AML-193 (cell line): ENCODE measurements at regions not wholly inside any gene's neighbourhood (a gene's known extent, or its start where the extent isn't known, plus 50 kb on each side); places are given as distances from the start of the nearest gene placed in this dataset.

Experiments
- DNase-seq, 2 experiments: peaks; one replicate each; lab custom pipeline; 2025; lab: John Stamatoyannopoulos, UW

DNA sequence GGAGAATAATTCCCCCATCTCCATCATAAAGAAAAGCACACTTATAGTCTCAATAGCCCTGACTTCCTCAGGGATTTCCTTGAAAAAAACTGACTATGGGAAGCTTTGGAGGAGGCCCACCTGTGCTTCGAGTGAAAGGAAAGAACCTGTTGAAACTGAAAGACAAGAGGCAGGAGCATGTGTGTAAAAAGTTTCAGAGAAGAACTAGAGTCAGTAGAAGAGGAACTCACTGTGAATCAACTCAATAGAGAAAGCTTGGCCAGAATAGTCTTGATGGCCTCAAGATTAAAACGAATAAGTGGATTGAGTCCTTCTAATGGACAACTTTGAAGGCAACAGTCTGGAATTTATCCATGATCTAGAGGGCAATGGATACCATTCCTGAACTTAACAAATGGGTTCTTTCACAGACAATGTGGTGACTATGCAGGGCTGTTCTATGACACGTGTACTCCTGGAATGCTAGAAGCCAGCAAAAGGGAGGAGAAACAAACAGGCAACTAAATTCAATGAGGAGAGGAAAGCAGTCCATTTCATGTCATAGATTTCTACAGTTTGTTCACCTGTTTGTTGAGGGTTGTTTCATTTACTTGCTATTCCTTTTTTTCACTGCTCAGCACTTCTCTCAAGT lies 442.3 kb downstream of the GRB14 start:
- DNase-seq, result no peak

DNA sequence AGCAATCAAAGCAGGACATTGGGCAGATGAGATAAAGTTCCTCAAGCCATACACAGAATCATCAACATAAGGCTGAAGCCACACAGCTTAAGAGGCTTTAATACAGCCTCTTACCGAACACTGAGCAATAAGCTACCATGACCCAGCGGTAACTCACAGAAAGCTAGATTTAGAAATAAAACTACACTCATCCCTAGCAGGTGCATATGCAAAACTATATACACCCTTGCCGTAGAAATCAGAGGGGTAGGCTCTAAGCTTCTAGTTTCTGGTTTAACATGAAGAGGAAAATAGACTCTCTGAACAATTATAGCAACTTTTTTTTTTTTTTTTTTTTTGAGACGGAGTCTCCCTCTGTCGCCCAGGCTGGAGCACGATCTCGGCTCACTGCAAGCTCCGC lies 428.8 kb upstream of the FIGN start:
- DNase-seq, result no peak

DNA sequence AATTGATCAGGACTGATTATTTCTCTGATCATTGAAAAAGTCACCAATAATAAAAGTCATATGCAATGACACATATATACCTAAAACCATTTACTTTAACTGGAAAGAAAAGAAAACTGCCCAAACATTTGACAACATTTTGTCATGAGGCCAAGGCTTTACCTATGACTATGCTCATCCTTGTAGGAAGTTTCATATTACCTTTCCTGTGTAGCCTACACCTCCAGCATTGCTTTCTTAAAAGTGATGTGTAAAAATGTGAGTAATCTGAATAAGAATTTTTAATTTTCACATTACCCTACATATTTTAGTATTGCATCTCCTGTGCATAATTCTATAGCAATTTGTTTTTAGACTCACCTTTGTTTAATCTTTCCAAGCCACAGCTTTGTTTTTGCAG lies 419.8 kb upstream of the FIGN start:
- DNase-seq, result no peak

DNA sequence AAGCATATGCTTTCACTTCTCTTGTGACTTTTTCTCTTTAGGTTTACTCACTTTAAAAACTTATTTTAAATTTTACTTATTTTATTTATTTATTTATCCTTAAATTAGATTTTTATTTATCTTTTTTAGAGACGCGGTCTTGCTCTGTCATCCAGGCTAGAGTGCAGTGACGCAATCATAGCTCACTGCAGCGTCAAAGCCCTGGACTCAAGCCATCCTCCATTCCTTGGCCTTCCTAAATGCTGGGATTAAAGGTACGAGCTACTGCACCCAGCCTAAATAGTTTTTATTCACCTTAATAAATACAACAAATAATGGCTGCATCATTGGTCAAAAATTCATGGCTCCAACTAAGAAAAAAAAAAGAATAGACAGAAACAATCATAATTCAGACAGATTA lies 415.7 kb upstream of the FIGN start:
- no peak for DNase-seq

DNA sequence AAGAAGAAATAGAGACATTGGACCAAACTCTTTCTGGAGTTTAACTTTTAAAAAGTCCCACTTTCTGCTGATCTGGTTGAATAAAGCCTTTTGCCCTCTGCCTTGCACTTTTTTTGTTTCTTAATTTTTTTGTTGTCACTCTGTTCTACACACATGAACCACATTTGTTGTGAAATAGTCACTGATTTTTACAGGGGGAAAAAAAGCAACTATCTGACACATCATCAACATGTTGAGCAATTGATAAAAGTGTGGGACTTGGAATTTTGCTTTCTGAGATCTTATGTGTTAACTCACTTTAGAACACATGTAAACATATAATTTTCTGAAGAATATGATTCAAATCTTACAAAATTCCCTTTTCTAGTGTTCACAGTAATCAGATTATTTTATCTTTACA lies 414.8 kb upstream of the FIGN start:
- no peak for DNase-seq

DNA sequence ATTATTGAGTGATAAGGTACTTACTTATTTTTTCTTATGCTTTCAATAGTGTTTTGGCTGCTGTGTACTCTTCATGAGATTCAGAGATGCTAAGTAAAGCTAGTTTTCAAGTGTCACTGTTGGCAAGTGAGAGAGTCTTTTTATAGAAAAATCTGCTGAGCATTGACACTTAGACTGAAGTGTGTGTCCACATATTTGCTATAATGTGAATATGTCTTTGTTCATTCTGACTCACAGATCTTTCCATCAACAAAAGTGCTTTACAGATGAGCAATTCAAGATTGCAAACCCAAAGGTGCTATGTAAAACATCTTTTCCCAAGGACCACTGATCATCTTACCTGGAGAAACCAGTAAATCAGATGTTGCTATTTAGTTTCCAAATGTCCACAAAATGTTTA lies 410.6 kb upstream of the FIGN start:
- DNase-seq, result no peak

DNA sequence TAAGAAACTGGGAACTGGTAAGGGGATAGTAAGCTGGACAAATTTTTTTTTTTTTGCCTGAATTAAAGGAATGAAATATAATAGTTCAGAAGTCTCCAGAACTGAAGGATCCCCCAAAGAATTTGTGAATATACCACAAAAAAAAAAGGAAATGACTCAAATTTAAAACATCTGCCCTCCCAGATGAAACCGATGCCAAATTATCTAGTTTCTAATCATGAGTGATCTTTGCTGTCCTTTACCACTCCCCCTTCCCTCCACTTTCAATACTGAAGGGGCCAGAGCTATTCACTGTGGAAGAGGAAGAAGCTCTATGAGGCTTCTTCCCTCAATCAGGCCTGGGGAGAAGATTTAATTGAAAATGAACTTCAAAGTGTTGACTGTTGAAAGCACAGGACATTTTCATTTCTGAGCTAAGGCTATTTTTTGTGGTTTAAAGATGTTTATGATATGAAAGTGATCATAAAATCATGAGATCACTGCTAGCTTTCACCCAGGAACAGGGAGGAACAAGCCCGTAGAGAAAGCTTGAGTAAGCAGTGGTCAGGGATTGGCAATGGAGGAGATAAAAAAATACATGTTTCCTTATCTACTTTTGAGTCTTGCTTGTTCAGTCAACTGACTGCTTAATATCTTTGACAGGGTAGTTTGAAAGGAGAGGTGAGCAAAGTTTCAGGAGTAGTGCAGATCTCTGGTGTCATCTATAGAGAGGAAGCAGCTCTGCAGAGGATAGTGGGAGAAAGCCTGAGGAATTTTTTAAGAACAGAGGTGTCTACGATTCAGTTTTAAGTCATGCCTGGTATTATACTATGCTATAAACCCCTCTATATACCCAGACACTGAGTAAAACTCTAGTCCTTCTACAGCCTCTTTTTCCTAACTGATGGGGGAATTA lies 409.5 kb upstream of the FIGN start:
- DNase-seq, result no peak

DNA sequence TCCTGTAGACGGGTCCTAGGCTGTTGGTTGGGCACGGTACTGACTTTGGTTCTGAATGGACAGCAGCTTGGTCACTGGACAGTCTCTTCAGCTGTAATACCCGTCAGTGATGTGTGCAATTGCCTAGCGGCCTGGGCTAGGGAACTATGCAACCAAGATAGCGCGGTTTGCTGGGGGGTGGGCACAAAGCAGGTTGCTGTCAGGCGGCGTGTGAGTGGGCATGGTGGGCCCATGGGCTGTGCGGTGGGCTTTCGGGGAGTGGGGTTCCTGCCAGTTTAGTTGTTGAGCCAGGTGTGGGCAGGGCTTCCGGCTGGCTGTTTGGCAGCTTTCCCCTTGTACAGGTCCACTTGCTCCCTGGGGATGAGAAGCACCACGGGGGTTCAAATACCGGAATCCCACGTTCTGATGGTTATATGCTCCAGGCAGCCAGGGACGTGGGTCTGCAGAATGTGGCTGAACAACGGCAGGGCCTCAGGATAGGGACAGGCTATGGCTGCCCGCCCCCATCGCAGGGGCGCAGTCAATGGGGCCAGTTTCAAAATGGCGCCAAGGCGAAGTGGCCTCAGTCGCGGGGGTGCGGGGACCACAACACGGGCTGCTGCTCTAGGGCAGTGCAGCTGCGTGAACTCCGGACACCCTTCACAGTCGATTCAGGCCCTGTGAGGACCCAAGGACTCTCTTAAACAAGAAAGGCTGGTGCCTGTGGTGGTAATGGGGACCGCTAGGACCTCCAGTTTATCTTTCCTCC lies 407.5 kb upstream of the FIGN start:
- no peak for DNase-seq

DNA sequence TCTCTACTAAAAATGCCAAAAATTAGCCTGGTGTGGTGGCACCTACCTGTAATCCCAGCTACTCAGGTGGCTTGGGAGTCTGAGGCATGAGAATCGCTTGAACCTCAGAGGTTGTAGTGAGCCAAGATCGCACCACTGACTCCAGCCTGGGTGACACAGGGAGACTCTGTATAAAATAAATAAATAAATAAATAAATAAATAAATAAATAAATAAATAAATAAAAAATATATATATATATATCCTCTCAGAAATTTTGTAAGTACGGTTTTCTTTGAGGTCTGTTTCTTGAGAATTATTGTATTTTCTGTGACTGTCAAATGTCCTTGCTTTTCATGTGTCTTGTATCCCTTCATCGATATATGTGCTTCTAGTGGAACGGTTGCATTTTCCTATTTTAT lies 406.9 kb upstream of the FIGN start:
- no peak for DNase-seq

DNA sequence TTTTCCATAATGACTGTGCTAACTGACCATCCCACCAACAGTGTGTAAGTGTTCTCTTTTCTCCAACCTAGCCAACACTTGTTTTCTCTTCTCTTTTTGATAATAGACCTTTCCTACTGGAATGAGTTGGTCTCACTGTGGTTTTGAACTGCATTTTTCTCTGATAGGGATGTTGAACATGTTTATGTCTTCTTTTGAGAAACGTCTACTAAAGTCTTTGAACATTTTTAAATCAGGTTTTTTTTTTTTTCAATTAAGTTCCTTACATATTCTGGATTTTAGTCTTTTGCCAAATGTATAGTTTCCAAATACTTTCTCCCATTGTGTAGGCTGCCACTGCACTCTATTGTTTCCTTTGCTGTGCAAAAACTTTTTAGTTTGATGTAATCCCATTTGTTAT lies 405.5 kb upstream of the FIGN start:
- no peak for DNase-seq

DNA sequence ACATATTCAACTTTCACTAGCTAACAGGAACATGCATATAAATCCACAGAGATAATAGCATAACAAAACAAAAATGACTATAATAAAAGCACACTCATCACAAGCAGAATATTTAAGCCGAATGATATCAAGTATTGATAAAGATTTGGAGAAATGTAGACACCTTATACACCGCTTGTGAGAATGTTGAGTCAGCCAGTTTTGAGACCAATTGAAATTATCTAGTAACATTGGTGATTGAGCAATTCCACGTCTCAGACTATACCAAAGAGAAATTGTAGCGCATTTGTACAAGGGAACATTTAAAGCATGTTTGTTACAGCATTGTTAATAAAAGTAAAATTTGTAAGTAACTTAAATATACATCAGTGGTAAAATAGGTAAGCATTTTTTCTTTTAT lies 402.9 kb upstream of the FIGN start:
- no peak for DNase-seq

DNA sequence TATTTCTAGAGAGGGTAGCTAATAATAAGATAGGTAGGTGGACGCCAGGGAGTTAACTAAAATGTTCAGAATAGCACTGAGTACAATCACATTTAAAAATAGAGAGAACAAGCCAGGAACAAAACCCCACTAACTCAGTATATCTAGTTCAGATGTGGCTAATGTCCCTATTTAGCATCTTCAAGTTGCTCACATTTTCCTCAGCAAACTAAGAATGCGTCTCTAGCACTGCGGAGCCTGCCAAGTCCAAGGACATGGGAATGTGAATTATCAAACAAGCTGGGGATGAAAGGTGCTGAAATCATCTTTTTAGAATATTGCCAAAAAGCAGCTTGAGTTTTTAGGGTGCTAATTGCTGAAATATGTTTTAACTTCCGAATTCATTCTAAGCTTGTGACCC lies 398.5 kb upstream of the FIGN start:
- DNase-seq, result no peak

DNA sequence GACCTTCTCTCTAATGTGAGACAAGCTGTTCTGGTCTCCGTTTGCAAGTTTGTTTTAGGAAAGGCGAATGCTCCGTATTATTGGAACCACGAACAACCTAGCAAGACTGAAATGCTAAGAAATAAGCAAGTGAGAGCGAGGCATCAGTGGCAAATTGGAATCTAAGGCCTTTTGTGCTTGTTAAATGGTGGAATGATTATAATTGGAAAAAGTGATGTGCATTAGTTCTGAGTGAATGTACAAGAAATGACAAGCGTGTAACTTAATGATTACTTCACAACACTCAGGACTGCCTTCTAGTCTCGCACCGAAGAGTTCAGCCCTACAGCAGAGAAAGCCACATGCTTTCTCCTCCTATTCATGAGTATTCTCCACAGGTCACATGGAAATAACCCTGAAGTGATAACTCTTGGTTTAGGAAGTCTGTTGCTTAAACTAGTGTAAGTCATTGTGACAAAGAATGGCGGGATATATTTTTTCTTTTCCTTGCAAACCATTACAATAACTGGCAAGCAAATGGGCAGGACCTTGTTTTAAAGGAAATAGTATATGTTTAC lies 392.2 kb upstream of the FIGN start:
- DNase-seq, result no peak

DNA sequence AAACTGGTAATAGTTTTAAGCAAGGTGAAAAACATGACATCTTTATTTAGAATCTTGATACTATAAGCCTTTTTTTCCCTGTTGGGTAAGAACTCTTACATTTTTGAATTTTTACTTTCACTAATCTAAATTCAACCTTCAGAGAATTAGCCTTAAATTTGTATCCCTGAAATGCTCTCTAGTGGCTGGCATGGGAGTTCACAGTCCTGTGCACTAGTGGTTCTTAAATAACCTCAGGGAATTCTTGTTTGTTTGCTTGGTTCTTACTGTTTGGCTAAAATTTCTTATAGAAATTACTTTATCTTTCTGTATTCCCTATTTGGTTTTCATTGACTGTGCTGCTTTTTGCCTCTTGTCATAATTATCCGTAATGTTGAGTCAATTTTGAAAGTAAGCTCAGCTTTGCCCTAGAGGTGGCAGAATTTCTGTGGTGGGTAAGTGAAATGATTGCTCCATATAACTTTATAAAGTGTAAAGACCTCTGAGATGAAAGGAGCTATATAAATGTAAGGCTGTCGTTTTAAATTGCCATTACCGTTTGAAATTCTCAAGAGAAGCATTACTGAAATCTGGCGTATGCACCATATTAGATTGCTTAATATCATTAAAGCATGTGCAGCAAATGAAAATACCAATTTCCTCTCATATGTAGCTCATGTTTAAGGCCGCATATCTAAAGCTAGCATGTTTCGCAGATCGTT lies 391.3 kb upstream of the FIGN start:
- DNase-seq, result no peak

DNA sequence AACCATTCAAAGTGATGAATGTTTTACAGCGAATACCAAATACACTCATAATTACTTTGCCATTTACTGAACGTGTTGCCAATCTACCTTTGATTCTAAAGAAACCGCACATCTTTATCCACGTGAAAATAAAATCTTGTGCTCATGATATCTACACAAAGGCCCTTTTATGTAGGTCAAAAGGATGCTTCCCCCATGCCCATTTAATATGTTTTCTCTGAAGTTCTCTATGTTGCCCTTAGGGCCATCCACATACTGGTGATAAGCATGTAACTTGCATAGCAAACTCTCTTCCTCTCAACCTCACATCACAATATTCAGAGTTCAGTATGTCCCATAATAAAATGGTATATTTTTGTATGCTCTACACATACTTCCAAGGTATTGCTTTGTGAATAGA lies 380.0 kb upstream of the FIGN start:
- DNase-seq, result no peak

DNA sequence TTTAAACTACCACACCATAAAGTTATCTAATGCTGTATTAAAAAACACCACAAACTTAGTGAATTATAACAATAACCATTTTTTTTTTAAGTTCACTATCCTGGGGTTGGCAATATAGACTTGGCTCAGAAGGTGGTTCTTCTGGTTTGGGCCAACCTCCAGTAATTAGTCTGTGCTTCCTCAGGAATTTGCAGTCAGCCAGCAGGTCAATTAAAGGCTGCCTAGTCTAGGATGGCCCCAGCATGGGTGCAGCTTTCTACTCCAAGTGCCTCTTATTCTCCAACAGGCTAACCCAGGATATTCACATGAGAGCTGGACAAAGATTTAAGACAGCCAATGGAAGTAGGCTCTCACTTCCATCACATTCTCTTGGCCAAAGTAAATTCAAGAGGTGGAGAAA lies 379.1 kb upstream of the FIGN start:
- no peak for DNase-seq

DNA sequence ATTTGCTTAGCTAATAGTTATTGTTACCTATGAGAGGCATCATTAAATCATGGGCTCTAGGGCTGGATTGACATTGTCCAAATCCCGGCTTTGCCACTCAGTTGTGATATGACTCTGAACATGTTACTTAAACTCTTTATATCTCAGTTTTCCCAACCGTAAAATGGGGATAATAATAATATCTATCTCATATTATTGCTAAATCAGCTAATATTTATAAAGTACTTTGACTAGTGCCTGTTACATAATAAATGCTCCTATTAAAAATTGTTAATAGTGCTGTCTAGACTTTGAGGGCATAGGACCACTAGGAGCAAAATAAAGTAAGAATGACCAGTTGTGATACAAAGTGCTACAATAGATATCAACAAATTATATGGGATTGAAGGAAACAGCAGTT lies 376.3 kb upstream of the FIGN start:
- DNase-seq, result no peak

DNA sequence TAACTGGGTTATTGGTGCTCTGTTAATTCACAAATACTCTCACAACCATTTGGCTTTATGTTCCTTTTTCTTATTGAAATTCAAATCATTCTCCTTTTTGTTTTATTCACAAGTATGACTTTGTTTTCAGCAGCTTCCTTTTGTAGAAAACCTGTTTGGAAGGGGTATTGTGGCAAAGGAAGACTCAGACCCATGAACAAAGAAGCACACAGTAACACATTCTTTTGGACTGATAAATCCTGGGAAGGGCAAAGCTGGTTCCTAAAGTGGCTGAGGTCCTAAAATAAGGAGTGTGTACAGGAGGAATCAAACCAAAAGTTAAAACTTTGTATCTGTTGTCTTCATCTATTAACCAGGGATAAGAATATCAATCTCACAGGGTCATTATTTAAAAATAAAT lies 374.7 kb upstream of the FIGN start:
- no peak for DNase-seq

DNA sequence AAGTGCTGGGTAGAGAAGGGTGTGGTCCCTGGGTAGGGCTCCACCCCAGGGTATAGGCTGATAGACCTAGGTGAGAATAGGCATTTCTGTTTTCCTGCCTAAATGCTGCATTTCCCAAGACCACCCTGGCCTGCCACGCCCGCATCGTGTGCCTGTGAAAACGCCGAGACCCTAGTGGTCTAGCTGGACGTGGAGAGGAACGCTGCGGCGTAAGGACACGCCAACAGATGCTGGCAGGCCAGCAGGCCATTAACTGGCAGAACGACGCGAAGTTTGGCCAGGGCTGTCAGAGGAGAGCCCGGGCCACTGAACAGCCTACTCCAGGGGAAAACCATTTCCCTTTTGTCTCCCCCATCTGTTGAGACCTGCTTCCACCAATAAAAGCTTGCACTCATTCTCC lies 373.2 kb upstream of the FIGN start:
- DNase-seq, result no peak

DNA sequence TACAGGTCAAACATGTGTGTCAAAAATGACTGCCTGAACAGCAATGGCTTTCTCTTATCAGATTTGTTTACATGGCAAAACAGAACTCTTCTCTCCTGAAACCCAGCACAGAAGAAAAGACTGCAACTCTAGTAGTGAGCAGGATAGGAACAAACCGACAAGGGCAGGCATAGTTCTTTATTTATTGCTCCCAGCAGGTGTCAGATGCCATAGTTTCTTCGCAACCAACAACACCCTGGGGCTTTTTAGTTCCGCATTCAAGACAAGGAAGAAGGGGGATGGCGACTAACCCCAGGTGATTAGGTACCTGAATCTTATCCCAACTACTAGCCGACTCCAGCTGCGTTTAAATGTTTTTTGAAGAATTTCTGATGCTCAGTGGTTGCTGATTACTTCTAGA lies 367.5 kb upstream of the FIGN start:
- DNase-seq, result no peak

DNA sequence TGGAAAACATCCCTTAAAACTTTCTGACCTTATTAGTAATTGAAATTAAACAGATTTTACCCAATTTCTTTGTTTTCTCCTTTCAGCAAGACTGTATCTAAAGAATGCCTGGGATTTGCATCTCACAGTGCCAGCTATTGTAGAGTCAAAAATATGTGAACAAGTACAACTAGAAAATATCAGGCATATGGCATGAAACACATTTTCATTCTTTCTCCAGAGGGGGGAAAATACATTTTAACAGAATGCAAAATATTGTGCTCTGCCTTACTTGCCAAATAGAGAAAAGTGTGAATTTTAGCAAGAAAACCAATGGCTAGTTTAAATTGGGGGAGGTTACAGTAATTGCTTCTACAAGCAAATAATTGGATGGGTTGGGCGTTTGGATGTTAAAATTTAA lies 366.6 kb upstream of the FIGN start:
- DNase-seq, result no peak

DNA sequence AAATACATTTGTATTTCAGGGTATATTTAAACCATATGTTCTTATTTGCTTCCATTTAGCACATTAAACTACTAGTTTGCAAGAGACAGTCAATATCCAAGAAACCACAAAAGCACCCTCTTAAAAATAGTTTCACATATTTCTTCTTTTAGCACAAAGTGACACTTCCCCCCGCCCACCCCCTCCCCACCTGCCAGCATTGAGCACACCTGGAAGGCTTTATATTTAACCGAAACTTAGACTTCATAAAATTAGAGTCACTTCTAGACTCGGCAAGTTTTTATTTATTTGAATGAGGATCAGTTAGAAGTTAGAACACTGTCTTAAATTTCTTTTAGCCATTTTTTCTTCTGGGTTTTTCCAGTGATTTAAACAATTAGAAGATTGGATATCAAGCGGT lies 355.9 kb upstream of the FIGN start:
- no peak for DNase-seq
